ENCODE measurements at regions not wholly inside any gene's neighbourhood (a gene's known extent, or its start where the extent isn't known, plus 50 kb on each side); places are given as distances from the start of the nearest gene placed in this dataset.

DNA sequence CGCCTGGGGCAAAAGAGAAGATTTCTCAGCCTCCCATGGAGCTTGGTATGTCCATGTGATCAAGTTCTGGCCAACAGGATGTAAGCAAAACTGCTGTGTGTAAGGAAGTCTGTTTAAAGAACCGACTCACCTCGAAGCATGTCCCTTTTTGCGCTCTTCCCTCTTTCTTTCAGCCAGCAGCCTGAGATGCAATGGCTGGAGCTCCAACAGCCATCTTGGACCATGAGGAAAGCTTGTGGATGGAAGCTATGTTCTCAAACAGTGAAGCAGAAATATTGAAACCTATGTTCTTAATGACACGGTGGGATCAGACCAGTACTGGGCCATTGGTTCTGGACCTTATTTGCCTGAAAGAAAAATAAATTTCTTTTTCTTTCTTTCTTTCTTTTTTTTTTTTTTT is 82.3 kb upstream of the SLC24A4 start:
- H3K56ac ChIP-seq (ENCODE audit: extremely low read depth, insufficient read depth, low read length) = no peak overlapping the region
- H3K36me3 ChIP-seq (ENCODE audit: control insufficient read depth, insufficient read depth, low read length) = no peaks in the 10 kb centered on the region
- TF ChIP-seq MAFK (IDR thresholded peaks at IDR 0.05; ENCODE audit: low read depth, low read length) = no peak
- no peak for TF ChIP-seq CHD1 (IDR thresholded peaks at IDR 0.05; ENCODE audit: low read depth, low read length)
- TF ChIP-seq USF2 (IDR thresholded peaks at IDR 0.05; ENCODE audit: low read depth, low read length) = no peak
- TF ChIP-seq RAD21 (IDR thresholded peaks at IDR 0.05; ENCODE audit: low read length) = no peak
- TF ChIP-seq FOS (IDR thresholded peaks at IDR 0.05; ENCODE audit: low read depth, low read length) = no peak
- no peak for TF ChIP-seq SMC3 (IDR thresholded peaks at IDR 0.05; ENCODE audit: low read depth, low read length)
- no peak for TF ChIP-seq MXI1 (IDR thresholded peaks at IDR 0.05; ENCODE audit: borderline replicate concordance, low read depth, low read length)
- no peak for TF ChIP-seq POLR2A (IDR thresholded peaks at IDR 0.05; ENCODE audit: low read depth, low read length)
- no peak for TF ChIP-seq CEBPB (IDR thresholded peaks at IDR 0.05; ENCODE audit: low read depth, low read length)
- TF ChIP-seq CTCF (conservative IDR thresholded peaks at IDR 0.05; ENCODE audit: low read depth, low read length) = no peak
- no peak for TF ChIP-seq MAZ (IDR thresholded peaks at IDR 0.05; ENCODE audit: borderline replicate concordance, low read depth, low read length)
- TF ChIP-seq RFX5 (IDR thresholded peaks at IDR 0.05; ENCODE audit: low read depth, low read length) = no peak
- TF ChIP-seq, protein P1, sequence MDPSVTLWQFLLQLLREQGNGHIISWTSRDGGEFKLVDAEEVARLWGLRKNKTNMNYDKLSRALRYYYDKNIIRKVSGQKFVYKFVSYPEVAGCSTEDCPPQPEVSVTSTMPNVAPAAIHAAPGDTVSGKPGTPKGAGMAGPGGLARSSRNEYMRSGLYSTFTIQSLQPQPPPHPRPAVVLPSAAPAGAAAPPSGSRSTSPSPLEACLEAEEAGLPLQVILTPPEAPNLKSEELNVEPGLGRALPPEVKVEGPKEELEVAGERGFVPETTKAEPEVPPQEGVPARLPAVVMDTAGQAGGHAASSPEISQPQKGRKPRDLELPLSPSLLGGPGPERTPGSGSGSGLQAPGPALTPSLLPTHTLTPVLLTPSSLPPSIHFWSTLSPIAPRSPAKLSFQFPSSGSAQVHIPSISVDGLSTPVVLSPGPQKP (IDR thresholded peaks at IDR 0.05; ENCODE audit: borderline replicate concordance, low read depth, low read length) = no peak
- H4K5ac ChIP-seq (ENCODE audit: low read depth, low read length) = no peak overlapping the region
- H3K23ac ChIP-seq (ENCODE audit: low read depth, low read length) = no peak overlapping the region
- H3K79me1 ChIP-seq (ENCODE audit: low read depth in 1 of 2, low read length in 2 of 2) = no peaks in the 10 kb centered on the region
- no peaks in the 10 kb centered on the region for H3K9me1 ChIP-seq (ENCODE audit: insufficient read depth, low read length)
- no peak overlapping the region for H3K4me3 ChIP-seq (ENCODE audit: insufficient read depth, low read depth, low read length)
- H2BK20ac ChIP-seq (ENCODE audit: low read depth, low read length) = no peak overlapping the region
- in situ Hi-C loops (cut with MboI; ENCODE audit: low sequenced_read_pairs) = no loop called here
- intact Hi-C loops (cut with micrococcal nuclease) = no loop called here
- no peaks in the 10 kb centered on the region for H4K20me1 ChIP-seq (ENCODE audit: insufficient read depth, low read length)
- H3K4me2 ChIP-seq (ENCODE audit: low read depth, low read length) = no peak overlapping the region
- ChIA-PET POLR2A (ENCODE audit: unreplicated experiment) (no interaction called here), CTCF (interaction anchor here (0.7 kb wide), 1 partner anchor 501 kb away, joined by 4 read pairs; no protein-coding TSS in a partner anchor)
- no peak overlapping the region for H3K27ac ChIP-seq (ENCODE audit: insufficient read depth, low read length)
- H2BK5ac ChIP-seq (ENCODE audit: low read depth, low read length, poor library complexity, severe bottlenecking) = no peak overlapping the region
- H3K9me3 ChIP-seq (ENCODE audit: control insufficient read depth, insufficient read depth, low read length) = peaks cover 9% of the 10 kb centered on the region
- WGBS, 2 experiments (ENCODE audit: extremely low coverage in 2 of 2, insufficient read length in 1 of 2) = no CpG with 5 or more reads among the region's 5 CpGs
- H3K4me1 ChIP-seq (ENCODE audit: control insufficient read depth, insufficient read depth, low read length) = no peaks in the 10 kb centered on the region
- H2BK15ac ChIP-seq (ENCODE audit: low read depth, low read length) = no peak overlapping the region
- no peak overlapping the region for H3K4ac ChIP-seq (ENCODE audit: low read depth, low read length)
- ATAC-seq (ENCODE audit: low read depth) (no peak), DNase-seq (no peak)
- H4K91ac ChIP-seq (ENCODE audit: insufficient read depth, low read depth, low read length) = no peak overlapping the region
- no peak overlapping the region for H2AFZ ChIP-seq (replicated peaks; ENCODE audit: low read length, poor library complexity)
- H3K18ac ChIP-seq (ENCODE audit: low read depth, low read length) = no peak overlapping the region
- H3K14ac ChIP-seq (replicated peaks; ENCODE audit: low read depth, low read length) = no peak overlapping the region
- H3K9ac ChIP-seq (ENCODE audit: low read depth, low read length) = no peak overlapping the region
- H4K8ac ChIP-seq (ENCODE audit: low read depth in 2 of 2, low read length in 2 of 2) = no peak overlapping the region
- no peak overlapping the region for H2BK120ac ChIP-seq (ENCODE audit: low read depth, low read length)
- H3K27me3 ChIP-seq (ENCODE audit: control insufficient read depth, insufficient read depth, low read length) = no peaks in the 10 kb centered on the region; the same call in 1 of the 2 replicates
- H2AK9ac ChIP-seq (replicated peaks; ENCODE audit: low read depth, low read length, poor library complexity) = no peak overlapping the region
- no peak overlapping the region for H2AK5ac ChIP-seq (ENCODE audit: low read depth, low read length)
- dilution Hi-C loops (cut with HindIII; ENCODE audit: low sequenced_read_pairs, unreplicated experiment) = no loop called here
- BruUV-seq (replicated peaks) = no TSS peak
